Glutamatergic neuron (in vitro differentiated cells): ENCODE measurements at regions not wholly inside any gene's neighbourhood (a gene's known extent, or its start where the extent isn't known, plus 50 kb on each side); places are given as distances from the start of the nearest gene placed in this dataset.

ENCODE experiments used
- DNase-seq: peaks from one replicate; pipeline ENCODE4 v3.0.0; 2022
- H3K27ac Mint-ChIP-seq: one replicate; pipeline ENCODE4 v1.8.0; 2020; ENCODE audit warnings: mild to moderate bottlenecking, mixed read lengths, inconsistent platforms; ENCODE audit not compliant: unreplicated experiment
- H3K27me3 Mint-ChIP-seq: one replicate; pipeline ENCODE4 v1.8.0; 2020; ENCODE audit warnings: mild to moderate bottlenecking, moderate library complexity, mixed read lengths, inconsistent platforms; ENCODE audit not compliant: unreplicated experiment
- H3K36me3 Mint-ChIP-seq: one replicate; pipeline ENCODE4 v1.8.0; 2020; ENCODE audit warnings: mild to moderate bottlenecking, mixed read lengths, inconsistent platforms; ENCODE audit not compliant: unreplicated experiment
- H3K4me1 Mint-ChIP-seq: one replicate; pipeline ENCODE4 v1.8.0; 2020; ENCODE audit warnings: mild to moderate bottlenecking, low read depth, mixed read lengths, inconsistent platforms; ENCODE audit not compliant: unreplicated experiment
- H3K4me3 Mint-ChIP-seq: one replicate; pipeline ENCODE4 v1.8.0; 2020; ENCODE audit warnings: mild to moderate bottlenecking, mixed read lengths, inconsistent platforms; ENCODE audit not compliant: unreplicated experiment
- H3K9me3 Mint-ChIP-seq: one replicate; pipeline ENCODE4 v1.8.0; 2020; ENCODE audit warnings: mild to moderate bottlenecking, moderate library complexity, mixed read lengths, inconsistent platforms; ENCODE audit not compliant: unreplicated experiment
- TF ChIP-seq, protein P1 (sequence below): fragments of 200-600 bp; sonication (generic); IDR thresholded peaks from one replicate; pipeline ENCODE4 v1.5.0; 2021; ENCODE audit not compliant: partially characterized antibody, unreplicated experiment

DNA sequence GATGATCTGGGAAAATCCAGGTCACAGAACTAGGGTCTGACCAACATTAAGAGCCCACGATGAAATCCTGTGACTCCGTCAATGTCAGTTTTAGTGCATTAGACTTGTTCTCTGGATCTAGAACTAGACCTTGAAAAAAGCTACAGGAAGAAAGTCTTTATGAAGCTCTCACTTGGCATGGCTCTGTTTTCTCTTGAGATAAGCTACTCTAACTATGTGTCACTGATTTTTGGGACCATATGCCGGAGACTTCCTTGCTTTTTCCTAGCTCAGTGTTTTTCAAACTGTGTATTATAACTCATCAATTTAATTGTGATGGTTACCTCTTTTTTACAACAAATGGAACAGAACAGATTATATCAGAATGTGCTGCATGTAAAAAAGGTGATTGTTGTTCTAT, 379.7 kb upstream of the DAB1 start:
- Mint-ChIP-seq H3K27ac (no peak overlapping the region), H3K36me3 (no peaks in the 10 kb centered on the region), H3K27me3 (no peaks in the 10 kb centered on the region), H3K9me3 (peaks cover 3% of the 10 kb centered on the region), H3K4me3 (no peak overlapping the region), H3K4me1 (peaks cover 15% of the 10 kb centered on the region)
- no peak for DNase-seq
- TF ChIP-seq, protein P1, sequence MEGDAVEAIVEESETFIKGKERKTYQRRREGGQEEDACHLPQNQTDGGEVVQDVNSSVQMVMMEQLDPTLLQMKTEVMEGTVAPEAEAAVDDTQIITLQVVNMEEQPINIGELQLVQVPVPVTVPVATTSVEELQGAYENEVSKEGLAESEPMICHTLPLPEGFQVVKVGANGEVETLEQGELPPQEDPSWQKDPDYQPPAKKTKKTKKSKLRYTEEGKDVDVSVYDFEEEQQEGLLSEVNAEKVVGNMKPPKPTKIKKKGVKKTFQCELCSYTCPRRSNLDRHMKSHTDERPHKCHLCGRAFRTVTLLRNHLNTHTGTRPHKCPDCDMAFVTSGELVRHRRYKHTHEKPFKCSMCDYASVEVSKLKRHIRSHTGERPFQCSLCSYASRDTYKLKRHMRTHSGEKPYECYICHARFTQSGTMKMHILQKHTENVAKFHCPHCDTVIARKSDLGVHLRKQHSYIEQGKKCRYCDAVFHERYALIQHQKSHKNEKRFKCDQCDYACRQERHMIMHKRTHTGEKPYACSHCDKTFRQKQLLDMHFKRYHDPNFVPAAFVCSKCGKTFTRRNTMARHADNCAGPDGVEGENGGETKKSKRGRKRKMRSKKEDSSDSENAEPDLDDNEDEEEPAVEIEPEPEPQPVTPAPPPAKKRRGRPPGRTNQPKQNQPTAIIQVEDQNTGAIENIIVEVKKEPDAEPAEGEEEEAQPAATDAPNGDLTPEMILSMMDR, result no peak

DNA sequence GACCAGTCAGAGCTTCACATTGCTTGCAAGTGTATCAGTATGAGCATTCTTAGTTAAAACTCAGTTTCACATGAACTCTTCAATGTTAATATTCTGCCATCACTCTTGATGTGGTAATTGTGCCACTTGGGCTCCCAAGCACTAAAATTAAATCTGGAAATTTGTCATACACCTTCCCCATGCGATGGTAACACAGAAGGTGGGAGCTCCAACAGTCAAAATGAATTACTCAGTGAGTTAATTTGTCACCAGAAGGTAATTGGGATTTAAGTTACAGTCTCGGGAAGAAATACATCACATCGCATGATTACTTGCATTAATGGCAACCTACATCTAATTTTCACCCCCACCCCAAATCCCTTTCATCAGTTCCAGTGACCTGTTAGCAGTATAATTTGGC, 376.5 kb upstream of the DAB1 start:
- TF ChIP-seq, protein P1, result no peak
- Mint-ChIP-seq H3K27ac (no peak overlapping the region), H3K4me1 (peaks cover 8% of the 10 kb centered on the region), H3K9me3 (no peaks in the 10 kb centered on the region), H3K4me3 (no peak overlapping the region), H3K27me3 (no peaks in the 10 kb centered on the region), H3K36me3 (no peaks in the 10 kb centered on the region)
- no peak for DNase-seq

DNA sequence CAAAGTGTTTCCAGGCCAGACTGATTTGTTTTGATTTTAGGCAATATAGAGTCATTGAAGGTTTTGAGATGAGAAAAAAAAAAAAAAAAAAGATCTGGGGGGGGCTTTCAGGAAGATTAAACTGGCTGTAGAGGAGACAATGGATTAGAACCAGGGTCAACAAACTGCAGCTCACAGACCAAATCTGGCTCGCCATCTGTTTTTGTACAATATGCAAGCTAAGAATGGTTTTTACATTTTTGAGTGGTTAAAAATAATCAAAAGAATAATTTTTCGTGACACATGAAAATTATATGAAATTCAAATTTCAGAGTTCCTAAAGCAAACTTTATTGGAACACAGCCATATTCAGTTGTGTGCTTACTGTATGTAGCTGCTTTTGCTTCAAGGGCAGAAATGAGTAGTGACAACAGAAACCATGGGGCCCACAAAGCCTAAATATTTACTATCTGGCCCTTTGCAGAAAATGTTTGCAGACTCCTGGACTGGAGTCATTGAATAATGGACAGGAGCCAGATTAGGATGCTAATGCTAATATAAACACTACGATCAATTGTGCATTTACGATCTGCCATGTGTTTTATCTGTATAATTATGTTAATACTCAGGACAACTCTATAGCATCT, 375.7 kb upstream of the DAB1 start:
- no peaks in the 10 kb centered on the region for H3K36me3 Mint-ChIP-seq
- no peak overlapping the region for H3K27ac Mint-ChIP-seq
- H3K27me3 Mint-ChIP-seq, result no peaks in the 10 kb centered on the region
- no peaks in the 10 kb centered on the region for H3K9me3 Mint-ChIP-seq
- no peak for DNase-seq
- TF ChIP-seq, protein P1, result no peak
- H3K4me3 Mint-ChIP-seq, result no peak overlapping the region
- peaks cover 4% of the 10 kb centered on the region for H3K4me1 Mint-ChIP-seq

DNA sequence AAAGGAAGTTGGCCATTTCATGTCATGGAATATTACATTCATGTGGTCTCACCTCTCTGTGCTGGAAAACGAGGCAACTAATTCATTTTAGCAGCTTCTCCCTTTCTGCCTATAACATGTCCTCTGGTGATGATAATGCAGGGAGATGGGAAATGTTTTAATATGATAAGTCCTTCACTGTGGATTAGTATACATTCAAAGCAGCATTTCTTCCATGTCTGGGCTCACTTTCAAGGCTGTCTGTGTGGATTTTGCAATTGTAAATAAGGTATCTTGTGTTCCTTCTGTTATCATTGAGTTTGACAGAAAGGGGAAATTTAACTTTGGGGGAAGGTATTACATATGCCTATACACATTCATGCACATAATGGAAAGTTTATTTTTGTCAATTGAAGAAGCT, 374.7 kb upstream of the DAB1 start:
- H3K4me3 Mint-ChIP-seq, result no peak overlapping the region
- H3K27ac Mint-ChIP-seq, result no peak overlapping the region
- H3K27me3 Mint-ChIP-seq, result no peaks in the 10 kb centered on the region
- TF ChIP-seq, protein P1, result no peak
- no peaks in the 10 kb centered on the region for H3K36me3 Mint-ChIP-seq
- no peak for DNase-seq
- H3K4me1 Mint-ChIP-seq, result peaks cover 2% of the 10 kb centered on the region
- H3K9me3 Mint-ChIP-seq, result no peaks in the 10 kb centered on the region

DNA sequence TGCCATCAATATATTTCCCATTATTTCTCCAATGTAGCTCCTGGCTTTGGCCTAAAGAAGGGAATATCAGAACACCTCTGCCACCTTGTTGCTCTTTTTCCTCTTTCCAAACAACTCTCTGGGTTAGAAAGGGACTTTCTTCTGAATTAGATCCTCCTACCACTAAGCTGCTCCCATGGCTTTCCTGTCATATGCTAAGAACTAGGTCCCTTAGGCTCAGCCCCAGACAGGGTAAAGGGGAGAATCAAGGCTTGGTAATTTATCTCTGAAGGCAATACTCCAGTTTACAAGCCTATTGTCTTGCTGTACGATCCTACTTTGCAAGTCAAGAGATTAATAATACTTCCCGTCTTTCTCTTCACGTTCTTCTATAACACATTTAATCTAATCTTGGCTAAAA, 373.2 kb upstream of the DAB1 start:
- Mint-ChIP-seq H3K9me3 (no peaks in the 10 kb centered on the region), H3K27me3 (no peaks in the 10 kb centered on the region), H3K4me1 (no peaks in the 10 kb centered on the region), H3K4me3 (no peak overlapping the region), H3K27ac (no peak overlapping the region), H3K36me3 (no peaks in the 10 kb centered on the region)
- no peak for DNase-seq
- TF ChIP-seq, protein P1, result no peak
